ENCODE measurements at regions not wholly inside any gene's neighbourhood (a gene's known extent, or its start where the extent isn't known, plus 50 kb on each side); places are given as distances from the start of the nearest gene placed in this dataset.

GRCh38 chr14:82704218-82704617 lies 1170.6 kb upstream of the SEL1L start:
- no peak for TF ChIP-seq CTCF (IDR thresholded peaks at IDR 0.05)
- TF ChIP-seq ZFX (IDR thresholded peaks at IDR 0.05; ENCODE audit: borderline replicate concordance): no peak

Measured in 22Rv1 (cell line).